Nephron progenitor cell (in vitro differentiated cells): ENCODE measurements at regions not wholly inside any gene's neighbourhood (a gene's known extent, or its start where the extent isn't known, plus 50 kb on each side); places are given as distances from the start of the nearest gene placed in this dataset.
A peak's percentile ranks its signal among the peaks of the same experiment; 100 is the strongest.
"Not testable (repeated sequence)": the region's sequence is repeated elsewhere in the genome, so short reads cannot be mapped to it uniquely, and the experiment has no call there.

Experiments used
- DNase-seq: peaks from one replicate; pipeline ENCODE4 v3.0.0; 2021
- H3K27ac Mint-ChIP-seq: 2 replicates; pipeline ENCODE4 v1.8.0; 2021; ENCODE audit warnings: mild to moderate bottlenecking, moderate library complexity, mixed read lengths
- H3K27me3 Mint-ChIP-seq: 2 replicates; pipeline ENCODE4 v1.8.0; 2021; ENCODE audit warnings: mild to moderate bottlenecking, low read depth, mixed read lengths; ENCODE audit not compliant: poor library complexity
- H3K36me3 Mint-ChIP-seq: 2 replicates; pipeline ENCODE4 v1.8.0; 2021; ENCODE audit warnings: low read depth, mixed read lengths
- H3K4me1 Mint-ChIP-seq: 2 replicates; pipeline ENCODE4 v1.8.0; 2021; ENCODE audit warnings: mixed read lengths
- H3K4me3 Mint-ChIP-seq: 2 replicates; pipeline ENCODE4 v1.8.0; 2021; ENCODE audit warnings: mild to moderate bottlenecking, moderate library complexity, mixed read lengths
- H3K9me3 Mint-ChIP-seq: 2 replicates; pipeline ENCODE4 v1.8.0; 2021; ENCODE audit warnings: mild to moderate bottlenecking, moderate library complexity, mixed read lengths
- CTCF ChIP-seq: fragments of 200-600 bp; sonication (generic); IDR thresholded peaks from 2 replicates; pipeline ENCODE4 v1.5.0; 2021; ENCODE audit warnings: antibody characterized with exemption

GRCh38 chr6:168377484-168377855 is 57.9 kb upstream of the DACT2 start:
- DNase-seq: peak; percentile 51
- Mint-ChIP-seq H3K4me3 (peak overlapping the region; percentile 12), H3K27ac (peak overlapping the region; percentile 91), H3K36me3 (peaks cover 7% of the 10 kb centered on the region), H3K27me3 (peaks cover 14% of the 10 kb centered on the region), H3K4me1 (peaks cover 29% of the 10 kb centered on the region), H3K9me3 (peaks cover 36% of the 10 kb centered on the region)
- TF ChIP-seq CTCF: no peak

GRCh38 chr6:168377856-168378832 is 58.6 kb upstream of the DACT2 start:
- Mint-ChIP-seq H3K27ac (peak overlapping the region; percentile 91), H3K9me3 (peaks cover 36% of the 10 kb centered on the region), H3K36me3 (peaks cover 7% of the 10 kb centered on the region), H3K4me3 (no peak overlapping the region), H3K27me3 (peaks cover 9% of the 10 kb centered on the region), H3K4me1 (peaks cover 23% of the 10 kb centered on the region)
- no peak for TF ChIP-seq CTCF
- DNase-seq: no peak

- H3K27ac Mint-ChIP-seq: peak overlapping the region; percentile 48
- not testable (repeated sequence) for H3K36me3 Mint-ChIP-seq, H3K27me3 Mint-ChIP-seq, DNase-seq, H3K4me3 Mint-ChIP-seq
- H3K4me1 Mint-ChIP-seq: peaks cover 32% of the 10 kb centered on the region
- H3K9me3 Mint-ChIP-seq: peaks cover 36% of the 10 kb centered on the region
Observed at GRCh38 chr6:168379579-168379978, 60.0 kb upstream of the DACT2 start.

- H3K4me3 Mint-ChIP-seq: peak overlapping the region; percentile 38
- not testable (repeated sequence) for H3K27me3 Mint-ChIP-seq
Observed at GRCh38 chr6:168380166-168380955, 60.6 kb upstream of the SMOC2 start.

GRCh38 chr6:168380956-168381605 is 59.9 kb upstream of the SMOC2 start:
- peaks cover 38% of the 10 kb centered on the region for H3K4me1 Mint-ChIP-seq
- no peak for TF ChIP-seq CTCF
- no peak overlapping the region for H3K27ac Mint-ChIP-seq
- H3K9me3 Mint-ChIP-seq: peaks cover 36% of the 10 kb centered on the region
- peaks cover 9% of the 10 kb centered on the region for H3K27me3 Mint-ChIP-seq
- DNase-seq: no peak
- peaks cover 7% of the 10 kb centered on the region for H3K36me3 Mint-ChIP-seq
- H3K4me3 Mint-ChIP-seq: peak overlapping the region; percentile 38

More at GRCh38 chr6:168380166-168380955, 60.6 kb upstream of the SMOC2 start:
- not testable (repeated sequence) for DNase-seq, H3K27ac Mint-ChIP-seq, H3K36me3 Mint-ChIP-seq
- Mint-ChIP-seq H3K9me3 (peaks cover 36% of the 10 kb centered on the region), H3K4me1 (peaks cover 35% of the 10 kb centered on the region)

- no peak for DNase-seq
- H3K36me3 Mint-ChIP-seq: peaks cover 7% of the 10 kb centered on the region
- H3K4me3 Mint-ChIP-seq: no peak overlapping the region
- peaks cover 9% of the 10 kb centered on the region for H3K27me3 Mint-ChIP-seq
- H3K27ac Mint-ChIP-seq: no peak overlapping the region
- H3K9me3 Mint-ChIP-seq: peaks cover 36% of the 10 kb centered on the region
- TF ChIP-seq CTCF: no peak
- peaks cover 30% of the 10 kb centered on the region for H3K4me1 Mint-ChIP-seq
Observed at GRCh38 chr6:168381726-168382458, 59.1 kb upstream of the SMOC2 start.
